ENCODE measurements at regions not wholly inside any gene's neighbourhood (a gene's known extent, or its start where the extent isn't known, plus 50 kb on each side); places are given as distances from the start of the nearest gene placed in this dataset.

DNA sequence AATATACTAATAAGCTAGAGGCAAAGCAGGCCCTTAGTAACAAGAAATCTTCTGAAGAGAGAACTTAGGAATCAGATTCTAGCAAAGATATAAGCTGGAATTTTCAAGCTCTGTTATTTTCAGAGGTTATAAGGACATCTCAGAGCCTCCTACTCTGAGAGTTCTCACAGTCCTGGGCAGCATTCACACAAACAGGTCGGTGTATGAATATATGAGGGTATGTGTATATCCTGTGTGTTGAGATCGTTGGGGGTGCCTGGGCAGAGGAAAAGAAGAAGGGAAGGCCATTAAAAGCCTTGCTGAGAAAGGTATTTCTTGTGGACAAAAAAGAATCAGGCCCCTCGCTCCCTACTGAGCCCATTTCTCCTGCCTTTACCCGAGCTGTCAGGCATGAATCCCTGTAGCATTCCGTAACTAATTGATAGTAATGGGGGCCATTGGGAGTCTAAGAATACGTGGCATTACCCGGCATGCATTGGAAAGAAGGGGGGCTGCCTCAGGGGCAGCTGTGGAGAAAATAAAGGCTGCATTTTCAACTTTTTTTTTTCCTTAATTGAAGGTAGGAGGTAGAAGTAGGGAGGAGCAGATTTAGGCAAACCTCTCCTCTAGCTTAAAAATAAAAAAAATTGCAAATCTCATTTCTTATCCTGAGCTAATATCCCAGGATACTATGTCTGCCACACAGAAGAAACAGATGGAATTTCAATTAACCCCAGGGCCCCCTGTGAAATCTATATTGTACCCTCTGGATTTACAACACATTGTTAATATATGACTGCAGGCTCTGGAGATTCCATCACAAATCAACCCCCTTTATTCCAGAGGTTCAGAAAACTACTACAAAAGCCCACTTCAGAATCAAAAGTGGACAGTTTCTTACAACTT is 103.8 kb downstream of the GTPBP8 start:
- no peak overlapping the region for H4K8ac ChIP-seq (ENCODE audit: low read length)
- no peaks in the 10 kb centered on the region for H3K79me1 ChIP-seq (replicated peaks; ENCODE audit: low read length, poor library complexity, severe bottlenecking)
- 87% methylated on average over 7 of the region's 7 CpGs for WGBS
- no peak overlapping the region for H3K14ac ChIP-seq (ENCODE audit: low read length in 2 of 2)
- no peak overlapping the region for H4K91ac ChIP-seq (ENCODE audit: low read length)
- H3K18ac ChIP-seq (ENCODE audit: low read depth in 1 of 2, low read length in 2 of 2), result no peak overlapping the region
- H2BK15ac ChIP-seq (ENCODE audit: low read depth, poor library complexity, severe bottlenecking), result no peak overlapping the region
- no peak overlapping the region for H2AFZ ChIP-seq (ENCODE audit: low read depth, low read length)
- H3K36me3 ChIP-seq (ENCODE audit: control insufficient read depth in 1 of 2, insufficient read depth in 2 of 2, low read depth in 1 of 2, low read length in 2 of 2), result no peaks in the 10 kb centered on the region
- peaks cover 3% of the 10 kb centered on the region for H3K9me3 ChIP-seq (ENCODE audit: control insufficient read depth, low read length)
- no peak overlapping the region for H3K4me3 ChIP-seq (ENCODE audit: insufficient read depth in 1 of 2, low read depth in 1 of 2, low read length in 2 of 2)
- H3K23ac ChIP-seq (ENCODE audit: low read length in 2 of 2), result no peak overlapping the region
- no peak for DNase-seq
- no peak overlapping the region for H3K4ac ChIP-seq (ENCODE audit: low read depth in 1 of 2, low read length in 2 of 2)
- no peak overlapping the region for H2AK5ac ChIP-seq (ENCODE audit: low read length, severe bottlenecking)
- H2BK12ac ChIP-seq (ENCODE audit: low read length in 2 of 2), result no peak overlapping the region
- H3K27me3 ChIP-seq (ENCODE audit: control insufficient read depth in 1 of 2, insufficient read depth in 1 of 2, low read length in 2 of 2), result peaks cover 2 to 3% of the 10 kb centered on the region in 2 experiments
- peak overlapping the region; percentile 2 for H3K4me2 ChIP-seq (ENCODE audit: low read length, poor library complexity, severe bottlenecking)
- peaks cover 8% of the 10 kb centered on the region for H3K4me1 ChIP-seq (ENCODE audit: control insufficient read depth, insufficient read depth, low read depth, low read length)
- no peak overlapping the region for H3K9ac ChIP-seq (ENCODE audit: low read length)
- H2BK120ac ChIP-seq (ENCODE audit: low read depth, low read length), result no peak overlapping the region
- H3K27ac ChIP-seq (ENCODE audit: low read length, poor library complexity, severe bottlenecking), result no peak overlapping the region
- H2BK5ac ChIP-seq (ENCODE audit: low read depth, low read length, poor library complexity, severe bottlenecking), result no peak overlapping the region

- H3K23ac ChIP-seq (ENCODE audit: low read length in 2 of 2), result no peak overlapping the region
- H3K4ac ChIP-seq (ENCODE audit: low read depth in 1 of 2, low read length in 2 of 2), result peak overlapping the region in 1 of 2 experiments; percentile 24
- peaks cover 8% of the 10 kb centered on the region for H3K9me3 ChIP-seq (ENCODE audit: control insufficient read depth, low read length)
- no peak overlapping the region for H3K4me3 ChIP-seq (ENCODE audit: insufficient read depth in 1 of 2, low read depth in 1 of 2, low read length in 2 of 2)
- H2BK15ac ChIP-seq (ENCODE audit: low read depth, poor library complexity, severe bottlenecking), result no peak overlapping the region
- H2AK5ac ChIP-seq (ENCODE audit: low read length, severe bottlenecking), result peak overlapping the region; percentile 76
- H4K8ac ChIP-seq (ENCODE audit: low read length), result no peak overlapping the region
- peak overlapping the region in 1 of 2 experiments; percentile 1 for H2BK12ac ChIP-seq (ENCODE audit: low read length in 2 of 2)
- H2BK120ac ChIP-seq (ENCODE audit: low read depth, low read length), result no peak overlapping the region
- peaks cover 8% of the 10 kb centered on the region for H3K4me1 ChIP-seq (ENCODE audit: control insufficient read depth, insufficient read depth, low read depth, low read length)
- H2BK5ac ChIP-seq (ENCODE audit: low read depth, low read length, poor library complexity, severe bottlenecking), result peak overlapping the region; percentile 33
- peak overlapping the region in 1 of 2 experiments; percentile 1 for H3K14ac ChIP-seq (ENCODE audit: low read length in 2 of 2)
- H3K9ac ChIP-seq (ENCODE audit: low read length), result peak overlapping the region; percentile 34
- H3K4me2 ChIP-seq (ENCODE audit: low read length, poor library complexity, severe bottlenecking), result no peak overlapping the region
- DNase-seq, result no peak
- no peak overlapping the region for H2AFZ ChIP-seq (ENCODE audit: low read depth, low read length)
- H3K27ac ChIP-seq (ENCODE audit: low read length, poor library complexity, severe bottlenecking), result no peak overlapping the region
- no peak overlapping the region for H3K18ac ChIP-seq (ENCODE audit: low read depth in 1 of 2, low read length in 2 of 2)
- no peak overlapping the region for H4K91ac ChIP-seq (ENCODE audit: low read length)
- 93% methylated on average over 1 of the region's 2 CpGs for WGBS
- no peaks in the 10 kb centered on the region for H3K27me3 ChIP-seq (ENCODE audit: control insufficient read depth in 1 of 2, insufficient read depth in 1 of 2, low read length in 2 of 2)
- H3K36me3 ChIP-seq (ENCODE audit: control insufficient read depth in 1 of 2, insufficient read depth in 2 of 2, low read depth in 1 of 2, low read length in 2 of 2), result no peaks in the 10 kb centered on the region
- H3K79me1 ChIP-seq (replicated peaks; ENCODE audit: low read length, poor library complexity, severe bottlenecking), result no peaks in the 10 kb centered on the region
These were observed 105.6 kb downstream of the GTPBP8 start for GRCh38 chr3:113096188-113096892.

DNA sequence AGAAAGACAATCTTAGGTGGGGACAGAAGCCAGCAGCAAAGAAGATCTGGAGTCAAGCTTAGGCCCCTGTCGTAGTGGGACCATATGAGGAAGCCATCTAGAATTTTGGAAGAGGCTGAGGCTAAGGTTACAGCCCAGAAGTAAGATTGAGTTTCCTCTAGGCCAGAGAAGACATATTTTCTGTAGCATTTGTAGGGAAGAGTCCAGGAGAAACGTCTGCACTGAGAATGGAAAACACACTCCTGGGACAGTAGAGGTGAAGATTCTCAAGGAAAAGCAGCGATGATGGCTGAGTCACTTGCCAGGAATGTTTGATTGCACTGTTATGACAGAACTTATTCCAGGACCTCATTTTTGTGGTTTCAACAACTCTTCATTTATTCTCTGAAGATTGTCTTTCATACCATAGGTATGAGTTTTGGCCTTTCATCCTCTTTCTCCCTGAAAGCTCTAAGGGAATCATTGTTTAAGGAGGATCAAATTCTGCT is 107.2 kb downstream of the GTPBP8 start:
- DNase-seq, result peak; percentile 79

DNA sequence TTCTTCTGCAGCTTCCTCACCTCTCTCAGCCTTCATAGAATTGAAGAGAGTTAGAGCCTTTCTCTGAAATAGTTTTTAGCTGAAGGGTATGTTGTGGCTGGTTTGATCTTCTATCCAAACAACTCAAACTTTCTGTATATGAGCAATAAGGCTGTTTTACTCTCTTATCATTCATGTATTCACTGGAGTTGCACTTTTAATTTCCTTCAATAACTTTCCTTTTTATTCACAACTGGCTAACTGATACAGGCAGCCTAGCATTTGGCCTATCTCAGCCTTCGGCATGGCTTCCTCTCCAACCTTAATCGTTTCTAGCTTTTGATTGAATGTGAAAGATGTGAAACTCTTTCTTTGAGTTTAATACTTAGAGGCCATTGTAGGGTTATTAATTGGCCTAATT is 109.3 kb downstream of the GTPBP8 start:
- H3K36me3 ChIP-seq (ENCODE audit: control insufficient read depth in 1 of 2, insufficient read depth in 2 of 2, low read depth in 1 of 2, low read length in 2 of 2), result no peaks in the 10 kb centered on the region
- H3K4me2 ChIP-seq (ENCODE audit: low read length, poor library complexity, severe bottlenecking), result no peak overlapping the region
- no peak overlapping the region for H2AK5ac ChIP-seq (ENCODE audit: low read length, severe bottlenecking)
- H3K4me1 ChIP-seq (ENCODE audit: control insufficient read depth, insufficient read depth, low read depth, low read length), result peaks cover 6% of the 10 kb centered on the region
- no peak overlapping the region for H3K27ac ChIP-seq (ENCODE audit: low read length, poor library complexity, severe bottlenecking)
- no peak overlapping the region for H2BK5ac ChIP-seq (ENCODE audit: low read depth, low read length, poor library complexity, severe bottlenecking)
- no peak overlapping the region for H3K18ac ChIP-seq (ENCODE audit: low read depth in 1 of 2, low read length in 2 of 2)
- H4K91ac ChIP-seq (ENCODE audit: low read length), result no peak overlapping the region
- H3K4ac ChIP-seq (ENCODE audit: low read depth in 1 of 2, low read length in 2 of 2), result no peak overlapping the region
- WGBS, result 100% methylated on average over 2 of the region's 2 CpGs
- no peak overlapping the region for H3K9ac ChIP-seq (ENCODE audit: low read length)
- no peaks in the 10 kb centered on the region for H3K79me1 ChIP-seq (replicated peaks; ENCODE audit: low read length, poor library complexity, severe bottlenecking)
- peaks cover 0 to 6% of the 10 kb centered on the region in 2 experiments for H3K27me3 ChIP-seq (ENCODE audit: control insufficient read depth in 1 of 2, insufficient read depth in 1 of 2, low read length in 2 of 2)
- H2BK120ac ChIP-seq (ENCODE audit: low read depth, low read length), result no peak overlapping the region
- H3K23ac ChIP-seq (ENCODE audit: low read length in 2 of 2), result no peak overlapping the region
- DNase-seq, result no peak
- H3K9me3 ChIP-seq (ENCODE audit: control insufficient read depth, low read length), result peaks cover 8% of the 10 kb centered on the region
- H3K4me3 ChIP-seq (ENCODE audit: insufficient read depth in 1 of 2, low read depth in 1 of 2, low read length in 2 of 2), result no peak overlapping the region
- no peak overlapping the region for H2BK12ac ChIP-seq (ENCODE audit: low read length in 2 of 2)
- no peak overlapping the region for H4K8ac ChIP-seq (ENCODE audit: low read length)
- no peak overlapping the region for H2AFZ ChIP-seq (ENCODE audit: low read depth, low read length)
- no peak overlapping the region for H2BK15ac ChIP-seq (ENCODE audit: low read depth, poor library complexity, severe bottlenecking)
- H3K14ac ChIP-seq (ENCODE audit: low read length in 2 of 2), result no peak overlapping the region

More for the DNA sequence above, 107.2 kb downstream of the GTPBP8 start:
- Histone ChIP-seq H3K9me3 (ENCODE audit: control insufficient read depth, low read length) (peaks cover 8% of the 10 kb centered on the region), H2BK12ac (ENCODE audit: low read length in 2 of 2) (peak overlapping the region in 1 of 2 experiments; percentile 32), H3K36me3 (ENCODE audit: control insufficient read depth in 1 of 2, insufficient read depth in 2 of 2, low read depth in 1 of 2, low read length in 2 of 2) (no peaks in the 10 kb centered on the region), H2AFZ (ENCODE audit: low read depth, low read length) (no peak overlapping the region), H2AK5ac (ENCODE audit: low read length, severe bottlenecking) (no peak overlapping the region), H3K4me2 (ENCODE audit: low read length, poor library complexity, severe bottlenecking) (no peak overlapping the region), H3K4me1 (ENCODE audit: control insufficient read depth, insufficient read depth, low read depth, low read length) (peaks cover 8% of the 10 kb centered on the region), H3K9ac (ENCODE audit: low read length) (peak overlapping the region; percentile 57), H2BK120ac (ENCODE audit: low read depth, low read length) (no peak overlapping the region), H3K18ac (ENCODE audit: low read depth in 1 of 2, low read length in 2 of 2) (no peak overlapping the region), H3K4me3 (ENCODE audit: insufficient read depth in 1 of 2, low read depth in 1 of 2, low read length in 2 of 2) (no peak overlapping the region), H2BK15ac (ENCODE audit: low read depth, poor library complexity, severe bottlenecking) (no peak overlapping the region), H3K27ac (ENCODE audit: low read length, poor library complexity, severe bottlenecking) (peak overlapping the region; percentile 87), H3K79me1 (replicated peaks; ENCODE audit: low read length, poor library complexity, severe bottlenecking) (no peaks in the 10 kb centered on the region), H3K14ac (ENCODE audit: low read length in 2 of 2) (no peak overlapping the region), H4K91ac (ENCODE audit: low read length) (no peak overlapping the region), H2BK5ac (ENCODE audit: low read depth, low read length, poor library complexity, severe bottlenecking) (no peak overlapping the region), H3K4ac (ENCODE audit: low read depth in 1 of 2, low read length in 2 of 2) (peak overlapping the region in 1 of 2 experiments; percentile 30), H4K8ac (ENCODE audit: low read length) (no peak overlapping the region), H3K27me3 (ENCODE audit: control insufficient read depth in 1 of 2, insufficient read depth in 1 of 2, low read length in 2 of 2) (no peaks in the 10 kb centered on the region), H3K23ac (ENCODE audit: low read length in 2 of 2) (no peak overlapping the region)
- WGBS, result 23% methylated on average over 3 of the region's 3 CpGs
